NCI-H2029 (cell line): ENCODE measurements at regions not wholly inside any gene's neighbourhood (a gene's known extent, or its start where the extent isn't known, plus 50 kb on each side); places are given as distances from the start of the nearest gene placed in this dataset.

Source experiments
- DNase-seq: peaks from one replicate; lab custom pipeline; 2025; lab: John Stamatoyannopoulos, UW

DNA sequence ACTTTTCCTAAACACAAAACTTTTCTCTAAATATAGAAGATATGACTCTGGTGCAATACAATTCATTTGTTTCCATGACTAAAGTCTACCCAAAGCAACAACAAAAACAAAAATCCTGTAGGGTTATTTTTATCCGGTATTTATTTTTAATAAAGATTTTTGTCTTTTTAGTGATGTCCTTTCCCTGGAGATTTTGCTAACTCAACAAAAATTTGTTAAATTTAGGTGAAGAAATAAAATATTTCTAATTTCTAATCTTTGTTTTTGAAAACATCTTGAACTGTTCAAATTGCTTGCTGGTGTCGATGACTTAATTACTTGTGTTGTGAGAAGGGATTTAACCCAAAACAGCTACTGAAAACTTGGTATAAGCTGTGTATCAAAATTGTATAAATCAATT, 741.8 kb downstream of the HDGFL1 start:
- DNase-seq, result no peak

- no peak for DNase-seq
These were observed 746.8 kb downstream of the HDGFL1 start for GRCh38 chr6:23316131-23316530.

GRCh38 chr6:23316931-23317330, 747.6 kb downstream of the HDGFL1 start:
- DNase-seq, result no peak

DNA sequence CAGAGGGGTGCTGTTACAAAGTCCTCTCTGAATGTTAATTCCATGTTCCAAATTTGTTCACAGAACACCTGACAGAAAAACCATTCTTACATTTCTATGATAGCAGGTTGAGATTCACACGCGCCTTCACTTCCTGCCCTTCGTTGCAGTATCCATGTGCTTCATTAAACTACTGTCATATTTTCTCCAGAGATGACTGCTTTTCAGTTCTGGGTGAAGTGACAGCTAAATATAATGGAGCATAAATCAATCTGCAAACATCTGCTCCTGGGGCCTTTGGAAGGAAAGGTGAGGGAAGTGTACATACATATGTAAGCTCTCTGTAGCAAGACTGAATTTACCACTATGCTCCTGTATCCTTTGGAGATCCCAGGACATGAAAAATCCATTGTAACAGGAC, 750.2 kb downstream of the HDGFL1 start:
- no peak for DNase-seq

DNA sequence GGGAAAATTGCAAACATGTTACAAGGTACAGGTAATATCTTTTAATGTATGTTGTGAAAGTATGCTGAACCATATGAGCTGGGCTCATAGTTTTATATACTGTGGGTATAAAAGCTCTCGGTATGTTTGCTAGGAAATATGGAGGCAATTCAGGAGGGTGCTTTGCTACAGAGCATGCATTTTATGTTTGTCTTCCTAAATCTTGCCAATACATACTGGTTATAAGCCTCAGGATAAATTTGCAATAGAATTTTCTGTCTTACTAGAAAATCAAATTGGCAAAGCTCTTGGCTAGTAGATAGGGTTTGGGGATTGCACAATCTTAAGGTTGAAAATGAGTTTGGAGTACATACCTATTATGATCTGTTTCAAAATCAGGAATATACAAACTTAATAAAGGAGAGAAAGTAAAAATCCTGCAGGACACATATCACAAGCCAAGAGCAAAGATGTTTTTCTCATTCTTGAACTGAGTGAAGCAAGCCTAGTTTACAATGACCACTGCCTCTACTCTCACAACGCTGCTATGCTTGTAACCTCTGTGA, 751.2 kb downstream of the HDGFL1 start:
- no peak for DNase-seq

GRCh38 chr6:23323897-23324296, 754.5 kb downstream of the HDGFL1 start:
- DNase-seq, result no peak

DNA sequence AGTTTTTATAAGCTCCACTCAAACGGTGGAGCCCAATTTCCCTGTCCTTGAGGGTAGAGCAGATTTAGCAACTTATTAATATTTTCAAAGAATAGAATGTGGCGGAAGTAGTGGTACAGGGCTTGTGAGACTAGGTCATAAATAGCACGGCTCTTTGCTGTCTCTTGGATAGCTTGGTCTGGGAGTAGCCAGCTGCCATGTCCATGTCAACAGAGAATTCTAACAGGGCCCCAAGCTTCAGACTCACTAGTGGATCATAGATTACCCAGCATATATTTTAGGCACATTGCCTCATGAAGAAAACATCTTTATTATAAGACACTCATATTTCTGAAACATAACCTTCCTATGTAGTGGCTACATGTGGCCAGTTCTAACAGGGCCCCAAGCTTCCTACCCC, 755.7 kb downstream of the HDGFL1 start:
- DNase-seq, result no peak

GRCh38 chr6:23327621-23328020, 758.3 kb downstream of the HDGFL1 start:
- no peak for DNase-seq

DNA sequence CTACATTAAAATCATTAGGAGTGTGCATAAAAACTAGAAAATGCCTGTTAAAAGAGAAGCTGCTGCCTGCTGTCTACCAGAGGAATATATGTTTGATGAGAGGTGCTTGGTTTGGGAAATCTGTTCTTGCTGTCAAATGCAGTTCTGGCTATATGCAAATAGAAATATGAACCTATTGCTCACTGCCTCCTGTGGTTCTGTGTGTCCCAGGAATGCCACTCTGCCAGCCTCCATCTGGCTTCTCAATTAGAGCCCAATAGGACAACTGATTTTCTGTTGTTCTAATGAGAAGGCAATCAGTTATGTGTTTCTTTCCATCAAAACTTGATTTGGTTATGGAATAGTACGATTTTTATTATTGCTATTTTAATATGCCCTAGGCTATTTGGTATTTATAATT, 759.7 kb downstream of the HDGFL1 start:
- no peak for DNase-seq

DNA sequence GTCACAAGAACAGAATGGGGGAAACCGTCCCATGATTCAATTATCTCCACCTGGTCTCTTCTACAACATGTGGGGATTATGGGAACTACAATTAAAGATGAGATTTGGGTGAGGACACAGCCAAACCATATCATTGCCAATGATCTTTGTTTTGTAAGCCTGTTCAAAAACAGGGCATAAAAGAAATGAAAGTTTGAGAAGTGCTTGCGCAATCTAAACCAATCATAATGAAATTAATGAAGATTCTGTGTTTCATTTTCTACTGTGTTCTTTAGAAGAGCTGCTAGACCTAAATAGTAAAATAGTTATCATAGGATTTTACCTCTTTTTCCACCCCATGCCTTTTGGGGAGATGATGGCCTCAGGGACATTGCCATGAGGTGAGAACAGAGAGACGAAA, 761.3 kb downstream of the HDGFL1 start:
- no peak for DNase-seq

GRCh38 chr6:23334360-23334759, 765.0 kb downstream of the HDGFL1 start:
- DNase-seq, result no peak

- DNase-seq, result no peak
These were observed 766.5 kb downstream of the HDGFL1 start for GRCh38 chr6:23335894-23336293.

- DNase-seq, result no peak
These were observed 769.9 kb downstream of the HDGFL1 start for GRCh38 chr6:23339268-23339667.

DNA sequence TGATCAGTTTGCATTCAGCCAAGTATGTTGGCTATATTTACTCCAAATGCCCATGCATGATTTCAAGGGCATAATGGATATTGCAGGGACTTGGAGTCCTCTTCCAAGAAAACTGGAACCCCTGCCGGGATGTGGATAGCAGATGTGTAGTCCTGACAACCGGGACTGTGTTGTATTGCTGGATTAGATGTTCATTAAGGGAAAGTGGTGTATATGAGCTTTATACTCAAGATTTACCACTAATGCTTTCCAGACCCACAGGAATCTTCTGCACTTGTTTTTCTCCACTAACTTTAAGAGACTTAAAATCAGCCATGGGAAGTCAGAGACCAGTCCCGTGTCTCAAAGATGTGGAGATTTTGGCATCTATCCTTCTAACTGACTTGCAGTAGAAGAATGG, 770.9 kb downstream of the HDGFL1 start:
- DNase-seq, result no peak

GRCh38 chr6:23343610-23344306, 774.4 kb downstream of the HDGFL1 start:
- DNase-seq, result no peak

DNA sequence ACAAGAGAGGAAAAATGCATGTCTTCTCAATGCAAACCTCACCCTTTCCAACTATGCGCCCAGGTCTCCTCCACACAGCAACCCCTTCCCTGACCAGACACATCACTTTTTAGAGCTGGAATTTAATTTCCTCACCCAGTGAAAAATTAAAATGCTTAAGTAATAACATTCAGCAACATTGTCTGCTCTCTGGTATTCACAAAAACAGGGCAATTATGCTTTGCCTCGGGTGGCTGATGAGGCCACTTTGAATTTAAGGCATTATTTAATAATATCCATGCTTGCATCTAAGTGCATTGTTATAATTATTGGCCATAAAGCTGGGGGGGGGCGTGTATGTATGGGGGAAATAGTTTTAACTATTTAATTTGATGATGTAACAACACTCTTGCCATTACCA, 777.8 kb upstream of the NRSN1 start:
- DNase-seq, result no peak

- DNase-seq, result peak; percentile 71
These were observed 776.4 kb upstream of the NRSN1 start for GRCh38 chr6:23349521-23350147.

- DNase-seq, result no peak
These were observed 775.1 kb upstream of the NRSN1 start for GRCh38 chr6:23350752-23351453.

DNA sequence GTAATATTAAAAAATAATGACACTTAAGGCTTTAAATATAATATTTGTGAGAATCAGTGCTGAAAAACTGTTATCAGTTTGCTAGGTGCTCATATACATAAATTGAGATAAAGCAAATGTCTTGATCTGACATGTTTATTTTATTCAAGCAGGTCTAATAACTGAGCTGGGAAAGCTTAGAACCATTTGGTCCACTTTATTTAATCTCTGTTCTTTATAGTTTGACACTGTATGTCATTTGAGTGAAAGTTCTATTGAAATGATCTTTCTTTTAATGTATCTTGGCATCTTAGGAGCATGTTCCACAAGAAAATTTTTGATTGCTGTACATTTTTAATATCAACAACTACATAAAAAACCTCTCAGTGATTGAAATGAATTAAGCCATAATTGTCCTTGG, 772.0 kb upstream of the NRSN1 start:
- no peak for DNase-seq

GRCh38 chr6:23357185-23357766, 768.7 kb upstream of the NRSN1 start:
- DNase-seq, result no peak

DNA sequence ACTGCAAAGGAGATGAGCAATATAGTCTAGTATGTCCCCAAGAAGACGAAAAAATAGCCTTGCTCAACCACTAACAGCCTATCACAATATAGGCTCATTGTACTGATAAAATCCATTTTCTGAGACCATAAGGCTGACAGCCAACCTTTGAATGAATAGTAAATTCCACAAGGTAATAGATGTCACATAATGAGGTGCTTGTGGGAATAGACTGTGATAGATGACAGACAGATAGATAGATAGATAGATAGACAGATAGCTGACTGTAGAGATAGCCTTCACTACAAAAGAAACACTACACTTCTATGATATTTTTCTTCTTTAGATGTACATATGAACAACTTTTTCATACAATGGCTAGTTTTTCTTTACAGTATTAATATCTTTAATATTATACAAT, 760.3 kb upstream of the NRSN1 start:
- DNase-seq, result no peak

DNA sequence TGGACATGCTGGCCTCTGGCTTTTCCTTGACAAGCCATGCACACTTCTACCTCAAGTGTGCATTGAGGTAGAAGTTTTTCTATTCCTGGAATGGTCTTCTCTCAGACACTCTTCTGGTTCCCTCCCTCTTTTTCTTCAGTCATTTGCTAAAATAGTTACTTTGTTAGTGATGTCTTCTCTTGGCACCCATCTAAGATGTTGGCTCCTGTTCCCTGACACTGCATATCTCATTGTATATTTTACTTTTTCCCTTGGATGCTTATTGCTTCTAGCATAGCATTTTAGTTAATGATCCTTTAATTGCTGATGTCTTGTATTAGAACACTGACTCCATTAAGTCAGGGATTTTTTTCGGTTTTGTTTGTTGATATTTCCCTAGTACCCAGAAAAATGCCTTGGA, 758.7 kb upstream of the NRSN1 start:
- no peak for DNase-seq

- DNase-seq, result no peak
These were observed 757.5 kb upstream of the NRSN1 start for GRCh38 chr6:23368557-23368956.
